Stimulated activated CD4-positive, alpha-beta T cell treated with anti-CD3 and anti-CD28 coated beads, Interleukin-15, amount 100 ng/mL, for 48 hours (primary cell): ENCODE measurements at regions not wholly inside any gene's neighbourhood (a gene's known extent, or its start where the extent isn't known, plus 50 kb on each side); places are given as distances from the start of the nearest gene placed in this dataset.

Source experiments
- DNase-seq, 2 donors: peaks; one replicate each; pipeline ENCODE4 v3.0.0-alpha.2; 2020; ENCODE audit warnings: low read depth in 2 of 2

DNA sequence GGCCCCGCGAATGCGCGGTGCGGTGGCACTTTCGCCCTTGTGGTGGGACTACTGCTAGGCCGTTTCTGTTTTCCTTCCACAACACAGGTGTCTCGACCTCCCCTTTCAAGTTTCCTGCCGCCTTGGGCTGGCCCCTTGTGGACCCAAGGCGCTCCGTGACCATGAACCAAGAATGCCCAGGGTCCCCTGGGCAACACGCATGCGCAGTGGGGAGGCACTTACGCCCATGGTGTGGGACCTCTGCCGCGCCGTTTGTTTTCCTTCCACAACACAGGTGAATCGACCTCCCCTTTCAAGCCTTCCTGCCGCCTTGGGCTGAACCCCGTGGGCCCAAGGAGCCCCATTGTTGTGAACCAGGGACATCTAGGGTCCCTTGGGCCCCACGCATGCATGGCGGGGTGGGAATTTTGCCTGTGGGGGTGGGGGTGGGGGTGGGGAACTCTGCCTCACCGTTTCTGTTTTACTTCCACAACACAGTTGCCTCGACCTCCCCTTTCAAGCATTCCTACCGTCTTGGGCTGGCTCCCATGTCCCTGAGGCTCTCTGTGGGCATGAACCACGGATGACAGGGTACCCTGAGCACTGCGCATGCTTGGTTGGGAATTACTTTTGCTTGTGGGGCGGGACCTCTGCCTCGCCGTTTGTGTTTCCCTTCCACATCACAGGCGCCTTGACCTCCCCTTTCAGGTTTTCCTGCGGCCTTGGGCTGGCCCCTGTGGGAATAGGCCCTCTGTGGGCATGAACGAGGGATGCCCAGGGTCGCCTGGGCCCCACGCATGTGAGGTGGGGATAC is 355.1 kb downstream of the ALG10 start:
- DNase-seq = no peak

DNA sequence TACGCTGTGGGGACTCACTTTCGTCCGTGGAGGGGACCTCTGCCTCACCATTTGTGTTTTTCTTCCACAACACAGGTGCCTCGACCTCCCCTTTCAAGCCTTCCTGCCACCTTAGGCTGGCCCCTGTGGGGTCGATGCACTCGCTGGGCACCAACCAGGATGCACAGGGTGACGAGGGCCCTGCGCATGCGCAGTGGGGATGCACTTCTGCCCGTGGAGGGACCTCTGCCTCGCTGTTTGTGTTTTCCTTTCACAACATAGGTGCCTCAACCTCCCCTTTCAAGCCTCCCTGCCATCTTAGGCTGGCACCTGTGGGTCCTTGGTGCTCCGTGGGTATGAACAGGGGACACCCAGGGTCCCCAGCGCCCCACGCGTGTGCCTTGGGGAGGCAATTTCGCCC is 356.8 kb downstream of the ALG10 start:
- no peak for DNase-seq

DNA sequence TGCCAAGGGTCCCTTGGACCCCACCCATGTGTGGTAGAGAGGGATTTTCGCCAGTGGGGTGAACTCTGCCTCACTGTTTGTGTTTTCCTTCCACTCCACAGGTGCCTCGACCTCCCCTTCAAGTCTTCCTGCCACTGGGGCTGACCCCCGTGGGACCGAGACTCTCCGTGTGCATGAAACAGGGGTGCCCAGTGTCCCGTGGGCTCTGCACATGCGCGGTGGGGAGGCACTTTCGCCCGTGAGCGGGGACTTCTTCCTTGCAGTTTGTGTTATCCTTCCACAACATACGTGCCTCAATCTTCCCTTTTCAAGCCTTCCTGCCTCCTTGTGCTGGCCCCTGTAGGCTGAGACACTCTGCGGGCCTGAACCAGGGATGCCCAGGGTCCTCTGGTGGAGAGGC is 362.4 kb downstream of the ALG10 start:
- DNase-seq = no peak

DNA sequence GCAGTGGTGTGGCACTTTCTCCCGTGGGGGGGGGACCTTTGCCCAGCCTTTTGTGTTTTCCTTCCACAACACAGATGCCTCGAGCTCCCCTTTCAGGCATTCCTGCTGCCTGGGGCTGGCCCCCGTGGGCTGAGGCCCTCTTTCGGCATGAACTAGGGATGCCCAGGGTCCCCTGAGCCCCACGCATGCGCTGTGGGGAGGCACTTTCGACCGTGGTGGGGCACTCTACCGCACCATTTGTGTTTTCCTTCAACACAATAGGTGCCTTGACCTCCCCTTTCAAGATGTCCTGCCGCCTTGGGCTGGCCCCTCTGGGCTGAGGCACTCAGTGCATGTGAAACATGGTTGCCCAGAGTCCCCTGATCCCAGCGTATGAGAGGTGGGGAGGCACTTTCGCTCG is 363.7 kb downstream of the ALG10 start:
- DNase-seq = no peak

DNA sequence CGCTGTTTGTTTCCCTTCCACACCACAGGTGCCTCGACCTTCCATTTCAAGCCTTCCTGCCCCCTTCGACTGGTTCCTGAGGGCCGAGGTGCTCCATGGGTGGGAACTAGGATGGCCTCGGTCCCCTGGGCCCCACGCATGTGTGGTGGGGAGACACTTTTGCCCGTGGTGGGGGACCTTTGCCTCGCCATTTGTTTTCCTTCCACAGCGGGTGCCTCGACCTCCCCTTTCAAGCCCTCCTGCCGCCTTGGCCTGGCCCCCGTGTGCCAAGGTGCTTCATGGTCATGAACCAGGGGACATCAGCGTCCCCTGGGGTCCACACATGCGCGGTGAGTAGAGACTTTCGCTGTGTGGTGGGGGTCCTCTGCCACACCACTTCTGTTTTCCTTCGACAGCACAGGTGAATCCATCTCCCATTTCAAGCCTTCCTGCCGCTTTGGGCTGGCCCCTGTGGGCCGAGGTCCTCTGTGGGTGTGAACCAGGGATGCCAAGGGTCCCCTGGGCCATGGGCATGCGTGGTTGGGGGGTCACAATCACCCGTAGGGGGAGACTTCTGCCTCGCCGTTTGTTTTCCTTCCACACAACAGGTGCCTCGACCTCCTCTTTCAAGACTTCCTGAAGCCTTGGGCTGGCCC is 364.4 kb downstream of the ALG10 start:
- DNase-seq = no peak

DNA sequence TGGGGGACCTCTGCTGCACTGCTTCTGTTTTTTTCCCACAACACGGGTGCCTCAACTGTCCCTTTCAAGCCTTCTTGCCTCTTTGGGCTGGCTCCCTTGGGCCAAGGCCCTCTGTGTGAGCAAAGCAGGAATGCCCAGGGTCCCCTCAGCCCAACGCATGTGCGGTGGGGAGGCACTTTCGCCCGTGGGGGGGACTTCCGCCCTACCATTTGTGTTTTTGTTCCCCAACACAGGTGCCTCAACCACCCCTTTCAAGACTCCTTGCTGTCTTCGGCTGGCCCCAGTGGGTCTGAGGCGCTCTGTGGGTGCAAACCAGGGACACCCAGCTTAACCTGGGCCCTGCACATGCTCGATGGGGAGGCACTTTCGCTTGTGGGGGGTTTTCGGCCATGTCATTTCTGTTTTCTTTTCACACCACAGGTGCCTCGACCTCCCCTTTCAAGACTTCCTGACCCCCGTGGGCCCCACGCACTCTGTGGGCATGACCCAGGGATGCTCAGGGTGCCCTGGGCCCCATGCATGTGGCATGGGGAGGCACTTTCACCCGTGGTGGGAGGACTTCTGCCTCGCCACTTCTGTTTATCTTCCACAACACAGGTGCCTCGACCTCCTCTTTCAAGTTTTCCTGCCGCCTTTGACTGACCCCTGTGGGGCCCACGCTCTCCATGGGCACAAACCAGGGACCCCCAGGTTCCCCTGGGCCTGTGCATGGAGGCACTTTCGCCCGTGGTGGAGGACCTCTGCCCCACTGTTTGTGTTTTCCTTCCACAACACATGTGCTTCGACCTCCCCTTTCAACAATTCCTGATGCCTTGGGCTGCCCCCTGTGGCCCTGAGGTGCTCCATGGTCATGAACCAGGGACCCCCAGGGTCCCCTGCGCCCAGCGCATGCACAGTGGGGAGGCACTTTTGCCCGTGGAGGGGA is 365.7 kb downstream of the ALG10 start:
- no peak for DNase-seq

DNA sequence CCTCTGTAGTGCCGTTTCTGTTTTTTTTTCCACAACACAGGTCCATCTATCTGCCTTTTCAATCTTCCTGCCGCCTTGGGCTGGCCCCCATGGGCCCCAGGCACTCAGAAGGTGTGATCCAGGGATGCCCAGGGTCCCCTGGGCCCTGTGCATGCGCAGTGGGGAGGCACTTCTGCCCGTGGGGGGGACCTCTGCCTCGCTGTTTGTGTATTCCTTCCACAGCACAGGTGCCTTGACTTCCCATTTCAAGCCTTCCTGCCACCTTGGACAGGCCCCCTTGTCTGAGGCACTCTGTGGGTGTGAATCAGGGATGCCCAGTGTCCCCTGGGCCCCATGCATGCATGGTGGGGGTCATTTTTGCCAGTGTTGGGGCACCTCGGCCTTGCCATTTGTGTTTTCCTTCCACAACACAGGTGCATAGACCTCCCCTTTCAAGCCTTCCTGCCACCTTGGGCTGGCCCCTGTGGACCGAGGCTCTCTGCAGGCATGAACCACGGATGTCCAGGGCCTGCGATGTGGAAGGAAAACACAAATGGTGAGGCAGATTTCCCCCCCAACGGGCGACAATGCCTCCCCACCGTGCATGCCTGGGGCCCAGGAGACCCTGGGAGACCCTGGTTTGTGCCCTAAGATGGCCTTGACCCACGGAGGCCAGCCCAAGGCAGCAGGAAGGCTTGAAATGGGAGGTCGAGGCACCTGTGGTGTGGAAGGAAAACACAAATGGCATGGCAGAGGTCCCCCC is 366.5 kb downstream of the ALG10 start:
- DNase-seq = no peak

DNA sequence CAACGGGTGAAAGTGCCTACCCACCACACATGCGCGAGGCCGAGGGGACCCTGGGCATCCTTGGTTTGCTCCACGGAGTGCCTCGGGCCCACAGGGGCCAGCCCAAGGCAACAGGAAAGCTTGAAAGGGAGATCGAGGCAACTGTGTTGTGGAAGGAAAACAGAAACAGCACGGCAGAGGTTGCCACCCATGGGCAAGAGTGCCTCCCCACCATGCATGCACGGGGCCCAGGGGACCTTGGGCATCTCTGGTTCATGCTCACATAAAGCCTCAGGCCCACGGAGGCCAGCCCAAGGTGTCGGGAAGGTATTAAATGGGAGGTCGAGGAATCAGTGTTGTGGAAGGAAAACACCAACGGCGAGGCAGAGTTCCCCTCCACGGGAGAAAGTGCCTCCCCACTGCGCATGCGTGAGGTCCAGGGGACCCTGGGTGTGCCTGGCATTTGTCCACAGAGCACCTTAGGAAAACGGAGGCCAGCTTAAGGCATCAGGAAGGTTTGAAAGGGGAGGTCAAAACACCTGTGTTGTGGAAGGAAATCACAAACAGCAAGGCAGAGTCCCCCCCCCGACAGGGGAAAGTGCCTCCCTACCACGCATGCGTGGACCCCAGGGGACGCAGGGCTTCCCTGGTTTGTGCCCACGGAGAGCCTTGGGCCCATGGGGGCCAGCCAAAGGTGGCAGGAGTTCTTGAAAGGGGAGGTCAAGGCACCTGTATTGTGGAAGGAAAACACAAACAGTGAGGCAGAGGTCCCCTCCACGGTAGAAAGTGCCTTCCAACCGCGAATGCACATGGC is 367.3 kb downstream of the ALG10 start:
- DNase-seq = no peak

DNA sequence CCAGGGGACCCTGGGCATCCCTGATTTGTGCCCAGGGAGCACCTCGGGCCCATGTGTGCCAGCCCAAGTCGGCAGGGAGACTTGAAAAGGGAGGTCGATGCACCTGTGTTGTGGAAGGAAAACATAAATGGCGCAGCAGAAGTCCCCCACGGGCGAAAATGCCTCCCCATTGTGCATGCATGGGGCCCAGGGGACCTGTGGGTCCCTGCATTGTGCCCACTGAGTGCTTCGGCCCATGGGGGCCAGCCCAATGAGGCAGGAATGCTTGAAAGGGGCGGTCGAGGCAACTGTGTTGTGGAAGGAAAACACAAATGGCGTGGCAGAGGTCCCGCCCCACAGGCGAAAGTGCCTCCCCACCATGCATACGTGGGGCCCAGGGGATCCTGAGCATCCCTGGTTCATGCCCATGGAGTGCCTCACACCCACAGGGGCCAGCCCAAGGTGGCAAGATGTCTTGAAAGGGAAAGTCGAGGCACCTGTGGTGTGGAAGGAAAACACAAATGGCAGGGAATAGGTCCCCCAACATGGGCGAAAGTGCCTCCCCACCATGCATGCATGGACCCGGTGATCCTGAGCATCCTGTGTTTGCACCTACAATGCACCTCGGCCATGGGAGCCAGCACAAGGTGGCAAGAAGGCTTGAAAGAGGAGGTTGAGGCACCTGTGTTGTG is 368.0 kb downstream of the ALG10 start:
- DNase-seq = no peak

DNA sequence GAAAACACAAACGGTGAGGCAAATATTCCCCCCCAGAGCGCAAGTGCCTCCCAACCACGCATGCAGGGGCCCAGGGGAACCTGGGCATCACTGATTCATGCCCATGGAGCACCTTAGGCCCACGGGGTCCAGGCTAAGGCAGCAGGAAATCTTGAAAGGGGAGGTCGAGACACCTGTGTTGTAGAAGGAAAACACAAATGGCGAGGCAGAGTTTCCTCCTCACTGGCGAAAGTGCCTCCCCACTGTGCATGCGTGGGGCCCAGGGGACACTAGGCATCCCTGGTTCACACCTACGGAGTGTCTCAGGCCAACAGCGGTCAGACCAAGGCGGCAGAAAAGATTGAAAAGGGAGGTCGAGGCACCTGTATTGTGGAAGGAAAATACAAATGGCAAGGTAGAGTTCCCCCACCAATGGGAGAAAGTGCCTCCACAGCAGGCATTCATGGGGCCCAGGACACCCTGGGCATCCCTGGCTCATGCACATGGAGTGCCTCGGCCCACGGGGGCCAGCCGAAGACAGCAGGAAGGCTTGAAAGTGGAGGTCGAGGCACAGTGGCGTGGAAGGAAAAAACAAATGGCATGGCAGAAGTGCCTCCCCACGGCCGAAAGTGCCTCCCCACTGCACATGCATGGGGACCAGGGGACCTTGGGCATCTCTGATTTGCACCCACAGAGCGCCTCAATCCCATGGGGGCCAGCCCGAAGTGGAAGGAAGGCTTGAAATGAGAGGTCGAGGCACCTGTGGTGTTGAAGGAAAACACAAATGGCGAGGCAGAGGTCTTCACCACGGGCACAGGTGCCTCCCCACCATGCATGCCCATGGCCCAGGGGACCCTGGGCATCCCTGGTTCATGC is 368.8 kb downstream of the ALG10 start:
- DNase-seq = no peak

DNA sequence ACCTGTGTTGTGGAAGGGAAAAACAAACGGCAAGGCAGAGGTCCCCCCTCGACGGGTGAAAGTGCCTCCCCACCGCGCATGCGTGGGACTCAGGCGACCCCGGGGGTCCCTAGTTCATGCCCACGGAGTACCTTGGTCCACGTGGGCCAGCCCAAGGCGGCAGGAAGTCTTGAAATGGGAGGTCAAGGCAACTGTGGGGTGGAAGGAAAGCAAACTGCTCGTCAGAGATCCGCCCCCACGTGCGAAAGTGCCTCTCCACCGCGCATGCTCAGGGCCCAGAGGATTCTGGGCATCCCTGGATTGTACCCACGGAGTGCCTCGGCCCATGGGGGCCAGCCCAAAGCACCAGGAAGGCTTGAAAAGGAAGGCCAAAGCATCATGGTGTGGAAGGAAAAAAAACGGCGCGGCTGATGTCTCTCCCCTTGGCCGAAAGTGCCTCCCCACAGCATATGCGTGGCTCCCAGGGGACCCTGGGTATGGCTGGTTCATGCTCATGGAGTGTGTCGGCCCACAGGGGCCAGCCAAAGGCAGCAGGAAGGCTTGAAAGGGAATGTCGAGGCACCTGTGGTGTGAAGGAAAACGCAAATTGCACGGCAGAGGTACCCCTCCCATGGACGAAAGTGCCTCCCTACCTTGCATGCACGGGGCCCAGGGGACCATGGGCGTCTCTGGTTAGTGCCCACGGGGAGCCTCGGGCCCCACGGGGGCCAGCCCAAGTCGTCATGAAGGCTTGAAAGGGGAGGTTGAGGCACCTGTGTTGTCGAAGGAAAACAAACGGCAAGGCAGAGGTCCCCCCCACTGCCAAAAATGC is 369.7 kb downstream of the ALG10 start:
- no peak for DNase-seq

DNA sequence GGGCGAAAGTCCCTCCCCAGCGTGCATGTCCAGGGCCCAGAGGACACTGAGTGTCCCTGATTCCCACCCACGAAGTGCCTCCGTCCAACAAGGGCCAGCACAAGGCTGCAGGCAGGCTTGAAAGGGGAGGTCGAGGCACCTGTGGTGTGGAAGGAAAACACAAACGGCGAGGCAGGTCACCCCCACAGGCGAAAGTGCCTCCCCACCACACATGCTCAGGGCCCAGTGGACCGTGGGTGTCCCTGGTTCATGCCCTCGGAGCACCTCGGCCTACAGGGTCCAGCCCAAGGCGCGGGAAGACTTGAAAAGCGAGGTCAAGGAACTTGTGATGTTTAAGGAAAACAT is 370.4 kb downstream of the ALG10 start:
- no peak for DNase-seq

DNA sequence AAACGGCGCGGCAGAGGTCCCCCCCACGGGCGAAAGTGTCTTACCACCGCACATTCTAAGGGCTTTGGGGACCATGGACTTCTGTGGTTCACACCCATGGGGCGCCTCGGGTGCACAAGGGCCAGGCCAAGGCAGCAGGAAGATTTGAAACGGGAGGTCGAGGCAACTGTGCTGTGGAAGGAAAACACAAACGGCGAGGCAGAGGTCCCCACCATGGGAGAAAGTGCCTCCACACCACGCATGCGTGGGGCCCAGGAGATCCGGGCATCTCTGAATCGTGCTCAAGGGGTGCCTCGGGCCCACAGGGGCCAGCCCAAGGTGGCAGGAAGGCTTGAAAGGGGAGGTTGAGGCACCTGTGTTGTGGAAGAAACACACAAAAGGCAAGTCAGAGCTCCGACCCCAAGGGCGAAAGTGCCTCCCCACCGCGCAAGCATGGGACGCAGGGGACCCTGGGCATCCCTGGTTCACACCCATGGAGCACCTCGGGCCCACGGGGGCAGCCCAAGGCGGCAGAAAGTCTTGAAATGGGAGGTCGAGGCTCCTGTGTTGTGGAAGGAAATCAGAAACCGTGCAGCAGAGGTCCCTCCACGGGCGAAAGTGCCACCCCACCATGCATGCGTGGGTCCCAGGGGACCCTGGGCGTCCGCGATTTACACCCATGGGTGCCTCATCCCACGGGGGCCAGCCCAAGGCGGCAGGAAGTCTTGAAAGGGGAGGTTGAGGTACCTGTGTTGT is 371.0 kb downstream of the ALG10 start:
- DNase-seq = no peak

DNA sequence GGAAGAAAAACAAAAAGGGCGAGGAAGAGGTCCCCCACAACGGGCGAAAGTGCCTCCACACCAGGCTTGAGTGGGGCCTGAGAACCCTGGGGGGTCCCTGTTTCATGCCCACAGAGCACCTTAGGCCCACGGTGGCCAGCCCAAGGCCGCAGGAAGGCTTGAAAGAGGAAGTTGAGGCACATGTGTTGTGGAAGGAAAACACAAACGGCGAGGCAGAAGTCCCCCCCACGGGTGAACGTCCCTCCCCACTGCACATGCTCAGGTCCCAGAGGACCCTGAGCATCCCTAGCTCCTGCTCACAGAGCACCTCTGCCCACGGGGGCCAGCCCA is 371.5 kb downstream of the ALG10 start:
- DNase-seq = no peak

DNA sequence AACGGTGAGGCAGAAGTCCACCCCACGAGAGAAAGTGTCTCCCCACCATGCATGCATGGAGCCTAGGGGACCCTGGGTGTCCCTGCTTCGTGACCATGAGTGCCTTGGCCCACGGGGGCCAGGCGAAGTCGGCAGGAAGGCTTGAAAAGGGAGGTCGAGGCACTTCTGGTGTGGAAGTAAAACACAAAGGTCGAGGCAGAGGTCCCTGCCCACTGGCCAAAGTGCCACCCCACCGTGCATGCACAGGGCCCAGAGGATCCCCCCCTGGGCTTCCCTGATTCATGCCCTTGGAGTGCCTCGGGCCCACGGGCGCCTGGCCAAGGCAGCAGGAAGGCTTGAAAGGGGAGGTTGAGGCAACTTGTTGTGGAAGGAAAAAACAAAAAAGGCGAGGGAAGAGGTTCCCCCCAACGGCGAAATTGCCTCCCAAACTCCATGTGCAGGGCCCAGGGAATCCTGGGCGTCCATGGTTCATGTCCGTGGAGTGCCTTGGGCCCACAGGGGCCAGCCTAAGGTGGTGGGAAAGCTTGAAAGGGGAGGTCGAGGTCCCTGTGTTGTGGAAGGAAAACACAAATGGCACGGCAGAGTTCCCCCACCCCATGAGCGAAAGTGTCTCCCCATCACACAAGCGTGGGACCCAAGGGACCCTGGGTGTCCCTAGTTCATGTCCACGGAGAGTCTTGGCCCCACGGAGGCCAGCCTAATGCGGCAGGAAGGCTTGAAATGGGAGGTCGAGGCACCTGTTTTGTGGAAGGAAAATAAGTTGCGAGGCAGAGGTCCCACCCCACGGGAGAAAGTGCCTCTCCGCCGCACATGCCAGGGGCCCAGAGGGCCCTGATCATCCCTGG is 372.1 kb downstream of the ALG10 start:
- DNase-seq = no peak

DNA sequence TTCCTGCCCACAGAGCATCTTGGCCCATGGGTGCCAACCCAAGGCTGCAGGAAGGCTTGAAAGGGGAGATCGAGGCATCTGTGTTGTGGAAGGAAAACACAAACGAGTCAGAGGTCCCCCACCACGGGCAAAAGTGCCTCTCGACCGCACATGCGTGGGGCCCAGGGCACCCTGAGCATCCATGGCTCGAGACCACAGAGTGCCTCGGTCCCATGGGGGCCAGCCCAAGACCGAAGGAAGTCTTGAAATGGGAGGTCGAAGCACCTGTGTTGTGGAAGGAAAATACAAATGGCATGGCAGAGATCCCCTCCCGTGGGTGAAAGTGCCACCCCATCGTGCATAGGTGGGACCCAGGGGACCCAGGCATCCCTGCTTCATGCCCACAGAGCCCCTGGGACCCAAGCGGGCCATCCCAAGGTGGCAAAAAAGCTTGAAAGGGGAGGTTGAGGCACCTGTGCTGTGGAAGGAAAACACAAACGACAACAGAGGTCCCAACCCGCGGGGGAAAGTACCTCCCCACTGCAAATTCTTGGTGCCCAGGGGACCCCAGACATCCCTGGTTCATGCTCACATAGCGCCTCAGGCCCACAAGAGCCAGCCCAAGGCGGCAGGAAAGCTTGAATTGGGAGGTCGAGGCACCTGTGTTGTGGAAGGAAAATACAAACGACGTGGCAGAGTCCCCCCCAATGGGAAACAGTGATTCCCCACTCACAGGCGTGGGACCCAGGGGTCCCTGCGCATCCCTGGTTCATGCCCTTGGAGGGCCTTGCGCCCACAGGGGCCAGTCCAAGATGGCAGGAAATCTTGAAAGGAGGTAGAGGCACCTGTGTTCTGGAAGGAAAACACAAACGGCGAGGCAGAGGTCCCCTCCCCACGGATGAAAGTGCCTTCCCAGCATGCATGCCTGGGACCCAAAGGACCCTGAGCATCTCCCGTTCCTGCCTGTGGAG is 373.0 kb downstream of the ALG10 start:
- no peak for DNase-seq
